GM12874 (cell line): ENCODE measurements at regions not wholly inside any gene's neighbourhood (a gene's known extent, or its start where the extent isn't known, plus 50 kb on each side); places are given as distances from the start of the nearest gene placed in this dataset.

Experiments used
- TF ChIP-seq, protein P1 (sequence below): IDR thresholded peaks from 2 replicates; pipeline ENCODE4 v1.5.1; 2011; ENCODE audit warnings: low read depth, mild to moderate bottlenecking, control low read depth, low read length, moderate library complexity; ENCODE audit not compliant: insufficient read depth

DNA sequence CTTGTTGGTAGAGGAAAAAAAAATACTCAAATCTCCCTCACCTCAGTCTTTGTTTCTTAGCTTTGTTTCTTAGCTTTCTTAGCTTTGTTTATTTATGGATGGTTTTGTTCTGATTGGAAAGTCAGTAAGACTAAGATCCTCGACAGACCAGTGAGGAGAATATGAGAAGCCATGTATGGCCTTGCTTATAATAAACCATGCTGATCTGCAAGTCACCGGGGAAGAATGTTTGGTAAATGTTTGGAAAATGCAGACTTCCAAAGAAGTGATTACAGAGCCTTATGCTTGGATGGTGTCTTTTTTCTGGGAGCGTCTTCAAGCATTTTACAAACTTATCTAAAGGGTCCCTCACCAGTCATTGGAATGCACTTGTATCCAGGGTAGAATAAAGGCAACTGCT lies 90.1 kb upstream of the NOCT start:
- TF ChIP-seq, protein P1, sequence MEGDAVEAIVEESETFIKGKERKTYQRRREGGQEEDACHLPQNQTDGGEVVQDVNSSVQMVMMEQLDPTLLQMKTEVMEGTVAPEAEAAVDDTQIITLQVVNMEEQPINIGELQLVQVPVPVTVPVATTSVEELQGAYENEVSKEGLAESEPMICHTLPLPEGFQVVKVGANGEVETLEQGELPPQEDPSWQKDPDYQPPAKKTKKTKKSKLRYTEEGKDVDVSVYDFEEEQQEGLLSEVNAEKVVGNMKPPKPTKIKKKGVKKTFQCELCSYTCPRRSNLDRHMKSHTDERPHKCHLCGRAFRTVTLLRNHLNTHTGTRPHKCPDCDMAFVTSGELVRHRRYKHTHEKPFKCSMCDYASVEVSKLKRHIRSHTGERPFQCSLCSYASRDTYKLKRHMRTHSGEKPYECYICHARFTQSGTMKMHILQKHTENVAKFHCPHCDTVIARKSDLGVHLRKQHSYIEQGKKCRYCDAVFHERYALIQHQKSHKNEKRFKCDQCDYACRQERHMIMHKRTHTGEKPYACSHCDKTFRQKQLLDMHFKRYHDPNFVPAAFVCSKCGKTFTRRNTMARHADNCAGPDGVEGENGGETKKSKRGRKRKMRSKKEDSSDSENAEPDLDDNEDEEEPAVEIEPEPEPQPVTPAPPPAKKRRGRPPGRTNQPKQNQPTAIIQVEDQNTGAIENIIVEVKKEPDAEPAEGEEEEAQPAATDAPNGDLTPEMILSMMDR, result no peak

DNA sequence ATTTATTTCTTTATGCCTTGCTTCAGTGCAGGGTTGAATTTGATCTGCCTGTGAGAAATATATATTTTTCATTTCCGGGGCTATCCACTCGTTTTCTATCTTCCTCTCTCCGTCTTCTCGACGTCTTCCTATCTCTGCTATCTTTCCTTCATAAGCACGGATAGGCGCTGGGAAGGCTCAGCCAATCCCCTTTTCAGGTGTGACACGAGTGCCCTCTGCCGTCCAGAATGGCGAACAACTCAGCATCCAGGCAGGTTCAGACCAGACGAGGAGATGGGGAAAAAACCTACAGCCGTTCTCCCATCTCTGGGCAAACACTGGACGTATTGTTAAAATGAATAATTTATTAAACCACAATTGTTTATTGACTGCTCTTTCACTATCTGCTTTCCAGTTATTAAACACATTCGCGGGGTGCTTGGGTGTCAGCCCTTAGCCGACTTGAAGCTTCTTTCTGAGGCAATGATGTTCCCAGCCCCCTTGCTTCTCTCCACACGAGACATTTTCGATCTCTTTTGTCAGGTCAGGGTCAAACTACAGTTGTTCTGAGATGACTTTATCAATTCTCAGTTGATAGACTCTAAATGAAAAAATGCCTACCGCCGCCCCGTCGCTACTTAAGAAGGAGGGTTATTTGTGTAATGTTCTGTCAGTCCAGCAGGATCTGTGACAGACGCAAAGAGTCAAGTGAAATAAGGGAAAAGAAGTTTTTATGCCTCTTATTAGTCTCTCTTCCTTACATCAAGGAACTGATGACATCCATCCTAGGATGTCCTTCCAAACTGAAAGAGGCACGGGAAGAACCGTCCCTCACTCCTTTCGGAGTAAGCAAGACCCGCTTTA lies 96.3 kb upstream of the NOCT start:
- TF ChIP-seq, protein P1, result no peak

DNA sequence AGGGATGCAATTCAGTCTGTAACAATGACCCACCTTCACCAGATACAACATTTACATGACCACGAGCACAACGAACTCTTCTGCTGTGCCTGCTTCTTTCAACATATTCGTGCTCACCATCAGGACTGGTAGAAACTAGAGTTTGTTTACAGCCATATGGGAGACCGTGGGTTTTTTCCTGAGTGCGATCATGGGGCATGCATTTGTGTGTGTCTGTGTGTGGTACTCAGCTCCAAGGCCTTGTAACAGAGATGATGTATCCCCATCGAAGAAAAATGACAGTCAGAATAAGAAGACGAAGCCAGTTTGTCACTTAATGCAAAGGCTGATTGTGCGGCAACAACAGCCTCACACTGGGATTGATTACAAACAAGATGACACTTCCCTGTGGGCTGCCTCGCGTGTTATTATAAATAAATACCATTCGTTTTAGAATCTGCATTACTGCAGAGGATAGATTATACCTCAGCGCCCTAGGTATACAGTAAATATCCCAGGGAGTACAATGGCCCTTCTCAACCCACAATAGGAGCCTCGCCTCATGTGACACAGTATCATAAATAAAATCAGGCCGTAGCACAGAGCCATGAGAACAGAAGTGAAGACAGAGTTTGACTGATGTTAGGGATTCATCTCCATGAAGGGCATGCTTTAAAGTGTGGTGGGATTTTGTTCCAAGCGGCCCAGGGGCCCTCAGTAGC lies 97.3 kb upstream of the NOCT start:
- TF ChIP-seq, protein P1, result no peak

DNA sequence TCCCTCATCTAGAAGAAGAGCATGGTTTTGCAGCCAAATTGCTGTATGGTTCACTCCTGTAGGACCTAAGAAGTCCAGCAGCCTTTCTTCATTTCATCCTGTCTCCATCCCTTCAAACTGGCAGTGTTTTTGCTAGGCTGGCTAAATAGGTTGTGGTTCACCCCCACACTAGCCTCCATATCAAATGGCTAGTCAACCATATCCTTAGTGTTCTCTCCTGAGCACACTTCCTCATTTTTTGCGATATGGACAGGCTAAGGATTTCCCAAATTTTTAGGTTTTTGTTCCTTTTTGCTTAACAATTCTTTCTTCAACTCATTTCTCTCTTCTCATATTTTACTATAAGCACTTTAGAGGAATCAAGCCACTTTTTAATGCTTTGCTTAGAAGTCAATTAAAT lies 98.8 kb upstream of the NOCT start:
- TF ChIP-seq, protein P1, result no peak

DNA sequence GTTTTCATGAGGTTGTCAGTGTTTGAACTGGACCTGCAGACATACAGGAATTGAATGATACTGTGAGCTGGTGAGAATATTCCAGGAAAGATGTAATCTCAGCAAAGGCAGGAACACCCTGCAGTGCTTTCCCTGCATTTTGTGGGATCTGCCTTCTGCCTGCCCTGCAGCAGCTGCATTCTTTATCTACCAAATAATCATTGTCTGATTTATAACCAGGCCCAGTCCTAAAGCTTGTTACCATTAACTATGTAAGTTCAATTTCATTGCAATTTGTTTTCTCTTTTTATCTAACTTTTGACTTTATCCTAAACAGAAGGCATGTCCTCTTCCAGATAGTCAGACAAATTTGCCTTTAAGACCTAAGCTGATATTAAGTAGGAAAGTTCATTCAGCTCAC lies 99.8 kb upstream of the NOCT start:
- TF ChIP-seq, protein P1, result no peak

DNA sequence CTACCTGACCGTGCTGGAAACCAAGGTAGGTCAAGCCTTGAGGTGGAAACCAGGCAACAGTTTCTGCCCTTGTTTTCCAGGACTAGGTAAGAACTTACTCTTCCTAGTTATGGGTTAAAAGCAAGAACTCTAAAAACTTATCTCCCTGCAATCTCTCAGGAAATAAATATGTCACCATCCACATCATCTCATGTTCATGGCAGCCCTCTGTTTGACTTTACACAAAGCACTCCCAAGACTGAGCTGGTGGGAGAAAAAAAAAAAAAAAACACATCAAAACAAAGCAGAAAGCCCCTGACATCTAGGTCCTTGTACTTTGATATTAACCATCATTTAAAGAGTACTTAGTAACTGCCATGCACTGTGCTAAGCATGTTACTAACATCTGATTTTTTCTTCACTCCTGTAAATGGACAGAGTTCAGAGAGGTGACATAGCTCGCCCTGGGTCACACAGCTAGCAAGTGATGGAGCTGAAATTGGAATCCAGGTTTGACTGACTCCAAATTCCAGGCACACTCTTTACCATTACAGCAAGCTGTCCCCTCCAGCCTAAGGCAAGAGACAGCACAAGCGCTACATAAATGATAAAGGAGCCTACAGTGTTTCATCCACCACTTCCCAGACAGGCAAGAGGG lies 102.8 kb upstream of the NOCT start:
- TF ChIP-seq, protein P1, result no peak
